ENCODE measurements at regions not wholly inside any gene's neighbourhood (a gene's known extent, or its start where the extent isn't known, plus 50 kb on each side); places are given as distances from the start of the nearest gene placed in this dataset.

DNA sequence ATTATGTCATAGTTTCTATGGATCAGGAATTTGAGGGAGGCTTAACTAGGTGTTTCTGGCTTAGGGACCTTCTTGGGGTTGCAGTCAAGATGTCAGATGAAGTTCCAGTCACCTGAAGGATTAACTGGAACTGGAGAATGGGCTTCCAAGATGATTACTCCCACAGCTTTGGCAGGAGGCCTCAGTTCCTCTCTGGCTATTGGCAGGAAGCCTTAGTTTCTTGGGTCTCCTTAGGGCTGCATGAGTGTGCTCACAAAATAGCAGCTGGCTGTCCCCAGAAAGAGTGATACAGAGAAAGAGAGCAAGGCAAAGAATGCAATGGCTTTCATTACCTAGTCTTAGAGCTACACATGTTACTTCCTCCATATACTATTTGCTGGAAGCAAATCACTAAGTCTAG is 138.1 kb upstream of the TLE4 start:
- TF ChIP-seq, protein P1, sequence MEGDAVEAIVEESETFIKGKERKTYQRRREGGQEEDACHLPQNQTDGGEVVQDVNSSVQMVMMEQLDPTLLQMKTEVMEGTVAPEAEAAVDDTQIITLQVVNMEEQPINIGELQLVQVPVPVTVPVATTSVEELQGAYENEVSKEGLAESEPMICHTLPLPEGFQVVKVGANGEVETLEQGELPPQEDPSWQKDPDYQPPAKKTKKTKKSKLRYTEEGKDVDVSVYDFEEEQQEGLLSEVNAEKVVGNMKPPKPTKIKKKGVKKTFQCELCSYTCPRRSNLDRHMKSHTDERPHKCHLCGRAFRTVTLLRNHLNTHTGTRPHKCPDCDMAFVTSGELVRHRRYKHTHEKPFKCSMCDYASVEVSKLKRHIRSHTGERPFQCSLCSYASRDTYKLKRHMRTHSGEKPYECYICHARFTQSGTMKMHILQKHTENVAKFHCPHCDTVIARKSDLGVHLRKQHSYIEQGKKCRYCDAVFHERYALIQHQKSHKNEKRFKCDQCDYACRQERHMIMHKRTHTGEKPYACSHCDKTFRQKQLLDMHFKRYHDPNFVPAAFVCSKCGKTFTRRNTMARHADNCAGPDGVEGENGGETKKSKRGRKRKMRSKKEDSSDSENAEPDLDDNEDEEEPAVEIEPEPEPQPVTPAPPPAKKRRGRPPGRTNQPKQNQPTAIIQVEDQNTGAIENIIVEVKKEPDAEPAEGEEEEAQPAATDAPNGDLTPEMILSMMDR (IDR thresholded peaks at IDR 0.05) = no peak
- TF ChIP-seq ZFX (IDR thresholded peaks at IDR 0.05; ENCODE audit: borderline replicate concordance) = no peak

All from 22Rv1 (cell line).